ENCODE measurements at regions not wholly inside any gene's neighbourhood (a gene's known extent, or its start where the extent isn't known, plus 50 kb on each side); places are given as distances from the start of the nearest gene placed in this dataset.
A peak's percentile ranks its signal among the peaks of the same experiment; 100 is the strongest.

DNA sequence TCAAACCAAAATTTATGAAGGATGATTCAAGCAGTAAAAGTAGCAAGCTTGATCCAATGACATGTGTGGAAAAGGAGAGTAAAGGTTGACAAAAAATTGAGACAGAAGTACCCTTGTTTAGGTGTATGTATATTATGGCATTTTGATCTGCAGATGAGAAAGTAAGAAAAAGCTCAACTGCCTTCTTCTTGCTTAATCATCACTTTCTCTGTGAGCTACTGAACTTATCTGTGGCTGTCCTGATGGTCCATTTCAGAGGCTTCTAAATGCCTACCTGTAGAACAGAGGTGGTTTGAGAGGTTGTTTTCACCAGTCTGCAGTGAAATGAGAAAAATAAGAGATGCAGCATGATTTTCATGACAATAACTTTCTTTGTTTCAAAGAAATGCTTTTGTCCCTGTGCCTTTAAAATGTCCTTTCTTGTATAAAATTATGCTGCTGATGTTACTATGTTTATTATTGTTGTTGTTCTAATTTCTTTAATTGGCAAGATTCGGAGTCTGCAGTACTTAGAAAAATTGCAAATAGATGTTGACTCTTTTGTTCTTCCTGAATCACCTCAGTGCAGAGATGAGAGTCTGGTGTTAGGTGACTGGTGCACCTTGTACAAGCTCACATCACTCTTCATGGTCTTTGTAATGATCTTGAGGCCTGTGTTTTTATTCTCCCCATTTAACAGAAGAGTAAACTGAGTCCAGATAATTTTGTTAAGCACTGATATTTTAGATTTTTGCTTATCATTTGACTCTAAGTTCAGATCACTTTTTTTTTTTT lies 821.9 kb downstream of the VRK1 start:
- DNase-seq, result no peak

DNA sequence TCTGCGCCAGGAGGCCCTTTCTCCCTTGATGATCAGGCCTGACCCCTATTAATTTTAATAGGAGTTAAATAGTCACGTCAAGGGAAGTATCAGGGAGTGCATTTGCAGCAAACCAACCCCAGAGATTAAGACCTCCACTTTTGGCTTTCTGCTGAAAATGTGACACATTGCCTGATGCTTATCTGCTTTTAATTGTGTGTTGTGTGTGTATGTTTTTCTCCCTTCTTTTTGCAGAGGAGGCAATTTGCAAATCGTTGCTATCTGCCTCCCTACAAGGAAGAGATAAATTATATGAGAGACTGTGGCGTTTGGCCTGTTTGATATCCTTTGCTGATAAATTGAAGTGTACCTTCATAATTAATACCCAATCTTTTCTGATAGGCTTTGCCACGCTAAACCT lies 822.9 kb downstream of the VRK1 start:
- DNase-seq, result no peak

DNA sequence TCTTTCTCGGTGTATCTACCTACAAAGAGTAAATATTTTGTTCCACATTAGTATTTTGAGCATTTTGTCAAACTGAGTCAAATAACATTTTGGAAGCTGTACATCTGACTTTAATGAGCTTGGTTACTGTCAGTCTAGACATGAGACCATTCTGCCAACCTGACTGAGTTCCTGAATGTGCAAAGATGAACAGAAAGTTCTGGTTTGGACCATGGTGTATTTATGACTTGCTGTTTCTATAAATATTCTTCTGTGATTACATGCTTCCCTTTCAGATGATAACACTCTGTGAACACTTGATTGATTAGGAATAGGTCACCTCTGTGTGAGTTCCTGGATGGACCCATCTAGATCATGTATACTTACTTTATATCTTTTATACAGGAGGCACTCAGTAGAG lies 827.8 kb downstream of the VRK1 start:
- DNase-seq, result no peak

DNA sequence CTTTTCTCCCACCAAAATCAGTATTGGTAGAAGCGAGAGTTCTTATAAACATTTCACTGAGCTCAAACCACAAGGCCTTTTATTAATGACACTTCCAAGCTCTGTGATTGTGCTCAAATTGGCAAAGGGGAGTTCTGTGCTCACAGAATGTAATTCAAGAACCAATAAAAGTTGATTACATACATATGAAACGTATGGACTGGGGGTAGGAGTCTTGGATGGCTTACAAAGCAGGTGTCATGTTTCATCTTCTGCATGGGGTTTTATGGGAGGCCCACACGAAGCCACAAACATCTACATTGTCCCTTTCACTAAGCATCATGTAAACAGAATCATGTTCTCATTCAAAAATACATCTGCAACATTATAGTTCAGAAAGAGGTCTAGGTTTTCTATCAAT lies 828.3 kb downstream of the VRK1 start:
- DNase-seq, result peak; percentile 71

DNA sequence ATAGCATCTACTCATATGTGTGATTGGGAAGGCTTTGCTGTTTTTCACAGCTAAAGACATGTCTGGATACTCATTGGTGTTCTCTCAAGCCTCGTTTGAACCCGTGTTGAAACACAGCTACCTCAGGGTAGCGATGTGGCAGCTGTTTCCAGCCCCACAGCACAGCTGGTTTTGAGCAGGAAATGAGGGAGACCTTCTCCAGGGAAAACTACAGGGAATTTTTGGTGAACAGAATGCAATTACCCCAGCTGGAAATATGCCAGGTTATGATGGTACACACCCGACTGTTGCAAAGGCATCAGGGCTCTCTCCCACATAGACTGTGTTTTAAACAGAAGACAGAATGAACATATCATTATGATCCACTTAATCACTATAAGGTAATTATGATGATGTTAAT lies 828.9 kb downstream of the VRK1 start:
- DNase-seq, result peak; percentile 88

DNA sequence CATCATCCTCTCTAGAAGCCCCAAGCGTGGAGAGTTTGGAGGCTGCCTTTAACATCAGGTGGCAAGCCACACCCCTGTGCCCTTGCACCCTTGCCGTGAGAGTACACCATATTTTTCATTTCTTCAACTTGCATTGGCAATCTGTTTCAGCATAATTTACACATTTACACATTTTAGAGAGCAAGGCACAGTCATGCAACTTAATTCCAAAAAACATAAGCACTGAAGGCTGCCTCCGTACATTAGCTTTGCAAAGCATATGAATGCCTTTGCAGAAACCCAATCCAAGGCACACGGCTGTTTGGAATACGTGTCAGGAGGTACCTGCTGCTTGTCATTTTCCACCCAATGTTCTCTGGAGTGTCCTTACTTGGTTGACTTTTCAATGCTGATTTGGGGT lies 833.1 kb downstream of the VRK1 start:
- no peak for DNase-seq

DNA sequence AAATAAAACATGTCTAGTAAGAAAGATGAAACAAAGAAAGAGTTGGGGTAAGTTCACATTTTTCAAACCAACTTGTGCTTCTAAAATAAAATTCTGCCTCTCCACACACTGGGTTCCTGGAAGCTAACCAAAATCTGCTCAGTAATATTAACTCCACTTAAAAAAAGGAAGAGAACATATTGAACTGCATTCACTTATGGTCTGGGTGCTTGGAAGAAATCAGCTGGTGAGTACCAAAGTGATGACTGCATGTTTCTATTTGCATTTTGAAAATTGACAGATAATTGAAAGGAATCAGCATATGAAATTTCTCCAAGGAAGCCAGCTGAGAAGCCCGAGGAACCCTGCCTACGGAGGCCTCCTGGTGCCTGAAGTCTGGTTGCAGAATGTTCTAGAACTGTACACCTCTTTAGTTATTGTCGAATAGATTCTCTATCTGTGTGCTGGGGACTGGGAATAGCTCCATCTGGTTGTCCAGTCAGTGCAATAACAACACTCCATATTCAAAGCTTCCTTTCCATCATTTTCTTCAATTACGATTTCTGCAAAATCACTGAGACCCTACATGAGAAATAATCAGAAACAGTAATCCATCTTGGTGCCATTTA lies 836.1 kb downstream of the VRK1 start:
- DNase-seq, result no peak

DNA sequence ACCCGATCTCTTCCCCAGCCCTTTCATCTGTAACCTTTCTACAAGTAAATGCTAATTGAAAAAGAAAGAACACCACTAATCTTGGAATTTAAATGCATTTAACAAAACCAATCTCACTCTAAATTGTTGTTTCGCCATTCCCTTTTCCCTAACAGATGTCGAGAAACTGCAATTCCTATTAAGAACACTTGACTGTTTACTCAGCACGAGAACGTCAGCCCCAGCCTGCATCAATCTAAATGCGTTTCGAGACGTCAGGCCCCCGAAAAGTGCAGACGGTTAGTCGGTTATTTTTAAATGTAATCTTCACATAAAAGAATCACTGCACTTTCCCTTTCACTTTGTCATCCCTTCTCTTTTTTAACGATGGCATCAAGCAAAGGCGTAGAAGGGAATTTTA lies 837.6 kb downstream of the VRK1 start:
- DNase-seq, result no peak

DNA sequence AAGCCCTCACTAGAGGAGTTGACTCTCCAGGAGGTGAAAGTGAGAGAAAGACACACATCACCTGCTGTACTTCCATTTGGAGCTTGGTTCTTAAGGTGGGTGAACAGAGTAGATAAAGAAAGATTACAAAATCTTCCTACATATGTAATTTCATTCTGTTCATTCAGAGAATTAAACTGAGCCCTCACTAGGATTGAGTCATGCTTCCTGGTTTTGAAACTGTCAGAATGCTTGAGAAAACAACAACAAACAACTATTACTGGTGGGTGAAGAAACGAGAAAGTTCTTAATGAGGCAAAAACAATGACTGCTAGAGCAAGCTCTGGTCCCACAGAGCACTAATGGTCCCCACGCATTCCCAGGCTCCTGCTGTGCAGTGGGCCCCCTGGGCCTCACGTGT lies 841.7 kb downstream of the VRK1 start:
- no peak for DNase-seq

DNA sequence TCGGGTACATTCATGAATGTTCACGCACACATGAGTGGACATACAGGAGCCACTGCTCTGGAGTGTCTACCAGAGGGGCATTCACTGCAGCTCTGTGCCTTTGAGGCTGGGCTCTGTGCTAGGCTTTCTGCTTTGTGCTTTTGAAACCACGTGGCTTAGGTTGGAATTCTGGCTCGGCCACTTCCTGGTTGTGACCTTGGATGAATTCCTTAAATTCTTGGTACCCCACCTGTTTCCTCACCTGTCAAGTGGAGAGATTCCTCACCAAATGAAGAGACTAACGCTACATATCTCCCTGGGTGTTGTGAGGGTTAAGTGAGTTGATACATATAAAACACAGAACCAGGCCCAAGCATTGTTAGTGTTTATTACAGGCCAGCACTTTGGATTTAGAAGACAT lies 842.8 kb downstream of the VRK1 start:
- DNase-seq, result no peak

DNA sequence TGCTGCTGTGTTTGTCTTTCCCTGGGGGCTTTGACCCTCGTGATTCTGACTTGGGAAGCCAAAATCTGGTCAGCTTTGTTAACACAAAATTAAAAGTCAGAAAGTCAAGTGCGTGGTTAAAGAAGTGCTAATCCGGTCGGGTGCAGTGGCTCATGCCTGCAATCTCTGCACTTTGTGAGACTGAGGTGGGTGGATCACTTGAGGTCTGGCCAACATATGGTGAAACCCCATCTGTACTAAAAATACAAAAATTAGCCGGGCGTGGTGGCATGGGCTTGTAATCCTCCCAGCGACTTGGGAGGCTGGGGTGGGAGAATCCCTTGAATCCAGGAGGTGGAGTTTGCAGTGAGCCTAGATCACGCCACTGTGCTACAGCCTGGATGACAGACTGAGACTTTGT lies 844.6 kb downstream of the VRK1 start:
- no peak for DNase-seq

DNA sequence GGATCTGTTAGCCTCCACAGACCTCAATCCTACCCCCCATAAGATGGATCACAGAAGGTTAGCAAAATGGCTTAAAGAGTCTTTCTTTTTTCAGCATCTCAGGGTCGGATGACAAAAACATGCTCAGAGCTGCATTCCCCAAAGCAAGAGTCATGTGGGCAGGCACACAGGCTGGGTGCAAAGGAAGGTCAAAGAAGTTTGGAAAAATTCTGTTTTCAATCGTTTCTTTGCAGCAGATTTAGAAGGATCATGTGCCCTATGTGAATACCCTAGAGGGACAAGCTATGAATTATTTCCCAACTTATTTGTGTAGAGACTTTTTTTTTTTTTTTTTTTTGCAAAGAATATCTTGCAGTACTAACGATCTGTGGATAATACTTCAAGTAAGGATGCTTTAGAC lies 845.4 kb downstream of the VRK1 start:
- DNase-seq, result no peak

DNA sequence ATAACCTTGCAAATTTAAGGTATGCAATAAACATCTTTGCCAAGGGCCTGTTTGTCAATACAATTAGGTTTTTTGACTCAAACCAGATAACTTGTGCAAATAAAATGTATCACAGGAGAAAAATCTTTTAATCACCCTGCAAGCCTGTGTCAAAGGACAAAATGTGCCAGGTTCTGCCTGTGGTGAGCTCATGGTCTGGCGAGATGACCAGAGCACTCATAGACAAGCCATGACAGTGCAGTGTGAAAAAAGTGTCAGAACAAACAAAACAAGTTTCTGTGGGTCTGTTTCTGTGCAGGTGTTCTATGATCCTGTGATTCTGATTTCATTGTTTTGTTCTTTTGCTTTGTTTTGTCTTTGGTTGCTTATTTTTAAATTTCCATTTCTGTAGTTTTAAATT lies 847.2 kb downstream of the VRK1 start:
- DNase-seq, result no peak

DNA sequence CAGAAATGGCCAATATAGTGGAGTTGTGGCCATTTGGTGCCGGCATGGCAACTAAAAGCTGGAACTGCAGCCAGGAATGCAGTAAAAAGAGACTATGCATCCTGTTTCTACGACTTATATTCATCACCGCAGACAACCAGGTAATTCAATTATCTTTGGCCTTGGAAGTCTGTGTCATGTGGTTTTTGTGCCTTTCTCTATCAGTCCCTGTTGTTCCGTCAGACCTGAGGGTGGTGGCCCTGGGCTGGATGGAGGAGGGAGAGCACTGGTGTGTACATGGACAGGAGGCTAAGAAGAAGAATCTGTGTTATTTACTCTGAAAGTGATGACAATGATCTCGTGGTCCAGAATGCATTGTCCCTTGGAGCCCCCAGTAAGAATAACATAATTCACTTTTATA lies 852.6 kb downstream of the VRK1 start:
- no peak for DNase-seq

DNA sequence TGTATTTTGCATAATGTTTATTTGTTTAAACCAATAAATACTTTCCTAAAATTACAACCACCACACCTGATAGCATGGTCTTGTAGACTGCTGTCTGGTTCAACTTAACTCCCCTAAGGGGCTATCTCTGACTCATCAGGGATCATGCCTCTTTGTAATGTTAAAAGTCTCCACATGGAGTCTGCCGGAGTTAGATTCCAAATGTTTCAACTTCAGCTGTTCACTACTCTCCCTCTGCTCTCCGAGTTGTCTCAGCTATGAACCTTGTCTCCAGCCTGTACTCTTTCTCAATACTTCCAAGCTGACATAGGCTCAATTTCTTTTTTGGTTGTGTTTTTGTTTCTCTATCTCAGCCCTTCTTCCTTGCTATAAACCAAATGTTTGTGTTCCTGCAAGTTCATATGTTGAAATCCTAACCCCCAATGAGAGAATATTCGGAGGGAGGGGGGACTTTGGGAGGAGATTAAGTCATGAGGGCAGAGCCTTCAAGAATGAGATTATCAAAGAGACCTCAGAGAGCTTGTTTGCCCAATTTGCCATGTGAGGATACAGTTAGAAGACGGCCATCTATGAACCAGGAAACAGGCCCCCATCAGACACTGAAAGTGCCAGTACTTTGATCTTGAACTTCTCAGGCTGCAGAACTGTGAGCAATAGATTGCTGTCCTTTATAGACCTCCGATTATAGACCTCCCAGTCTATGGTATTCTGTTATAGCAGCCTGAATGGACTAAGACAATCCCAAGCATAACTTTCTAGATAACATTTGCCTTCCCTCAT lies 858.2 kb downstream of the VRK1 start:
- no peak for DNase-seq

DNA sequence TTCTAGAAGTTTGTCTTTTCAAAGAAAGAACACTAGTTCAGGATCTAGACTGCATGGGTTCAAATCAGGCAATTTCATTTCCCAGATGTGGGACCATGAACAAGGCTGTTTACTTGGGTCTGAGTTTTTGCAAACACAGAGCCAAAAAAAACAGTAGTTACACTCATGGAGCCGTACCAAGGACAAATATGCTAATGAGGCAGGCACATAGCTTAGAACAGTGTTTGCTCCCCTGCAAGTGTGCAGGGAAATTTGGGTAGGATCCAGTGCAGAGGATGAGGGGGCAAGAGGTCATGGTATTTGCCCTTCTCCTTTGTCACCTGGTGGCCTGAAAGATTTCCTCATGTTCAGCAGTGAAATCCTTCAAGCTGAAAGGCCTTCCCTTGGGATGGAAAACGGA lies 860.4 kb downstream of the VRK1 start:
- no peak for DNase-seq

DNA sequence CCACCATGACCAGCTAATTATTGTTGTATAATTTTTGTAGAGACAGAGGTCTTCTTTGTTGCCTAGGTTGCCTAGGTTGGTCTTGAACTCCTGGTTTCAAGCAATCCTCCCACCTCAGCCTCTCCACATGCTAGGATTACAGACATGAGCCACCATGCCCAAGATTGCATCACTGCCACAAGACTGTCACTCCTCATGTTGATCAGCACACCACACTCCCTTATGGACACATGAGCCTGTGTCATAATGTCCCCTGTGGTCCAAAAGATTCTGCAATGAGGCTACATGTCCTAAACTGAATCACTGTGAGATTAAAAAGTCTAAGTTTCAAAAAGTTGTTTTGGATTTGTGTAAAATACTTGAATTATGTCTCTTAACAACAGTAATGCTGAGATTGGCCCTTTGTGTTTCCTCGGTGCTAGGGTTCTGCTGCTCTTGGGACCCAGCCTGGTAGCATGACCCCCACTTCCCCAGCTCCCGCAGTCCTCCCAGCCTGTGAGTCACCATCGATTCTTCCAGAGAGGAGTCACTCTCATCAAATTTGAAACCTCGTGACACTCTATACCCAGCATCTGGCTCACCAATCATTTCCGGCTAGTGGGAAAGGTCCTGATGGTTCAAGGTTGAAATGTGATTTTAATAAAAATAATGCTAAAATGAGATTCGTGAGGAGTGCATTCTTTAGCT lies 890.9 kb downstream of the VRK1 start:
- DNase-seq, result no peak

DNA sequence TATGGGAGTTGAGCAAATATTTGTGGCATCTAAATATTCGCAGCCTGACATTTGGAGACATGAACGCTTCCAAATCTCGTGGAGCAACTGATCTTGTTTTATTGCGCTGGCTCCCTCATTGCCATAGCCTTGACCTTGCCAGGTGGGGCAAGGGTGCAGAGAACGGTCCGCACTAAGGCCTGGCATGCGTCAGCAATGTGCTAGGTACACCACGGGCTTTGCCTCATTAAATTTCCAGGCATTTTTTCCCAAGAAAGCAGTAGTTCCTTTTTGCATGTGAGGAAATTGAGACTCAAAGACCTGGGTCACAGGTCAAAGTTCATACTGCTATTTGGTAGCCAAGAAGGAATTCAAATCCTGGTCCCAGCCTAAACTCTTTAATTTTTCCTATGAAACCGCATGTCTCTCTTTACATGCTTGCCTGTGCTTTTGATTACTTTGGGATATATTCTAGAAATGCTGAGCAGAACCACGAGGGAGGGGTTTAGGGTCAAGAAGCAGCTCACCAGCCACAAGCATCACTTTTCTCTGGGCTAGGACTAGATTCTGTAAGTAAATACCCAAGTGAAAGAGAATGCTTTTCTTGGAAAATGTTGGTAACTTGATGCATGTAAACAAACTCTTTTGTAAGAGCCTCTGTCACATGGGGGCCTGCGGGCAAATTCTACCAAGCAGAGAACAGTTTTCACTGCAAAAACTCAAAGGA lies 891.6 kb downstream of the VRK1 start:
- DNase-seq, result no peak

DNA sequence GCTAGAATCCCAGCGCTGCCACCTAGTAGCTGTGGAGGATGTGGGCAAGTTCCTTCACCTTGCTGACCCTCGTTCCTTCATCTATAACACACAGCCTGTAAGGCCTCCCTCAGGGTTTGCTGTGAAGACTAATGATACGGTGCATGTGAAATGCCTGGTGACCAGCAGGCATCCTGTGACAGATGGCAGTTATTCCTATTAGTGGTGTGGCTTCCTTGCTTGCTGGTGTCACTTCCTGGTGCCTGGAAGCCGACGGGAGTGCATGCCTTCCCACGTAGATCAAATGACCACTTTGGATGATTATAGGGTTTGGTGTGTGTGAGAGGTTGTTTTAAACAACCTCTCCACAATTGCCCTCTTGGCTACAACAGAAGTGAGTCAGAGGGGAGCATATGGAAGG lies 894.9 kb downstream of the VRK1 start:
- no peak for DNase-seq

DNA sequence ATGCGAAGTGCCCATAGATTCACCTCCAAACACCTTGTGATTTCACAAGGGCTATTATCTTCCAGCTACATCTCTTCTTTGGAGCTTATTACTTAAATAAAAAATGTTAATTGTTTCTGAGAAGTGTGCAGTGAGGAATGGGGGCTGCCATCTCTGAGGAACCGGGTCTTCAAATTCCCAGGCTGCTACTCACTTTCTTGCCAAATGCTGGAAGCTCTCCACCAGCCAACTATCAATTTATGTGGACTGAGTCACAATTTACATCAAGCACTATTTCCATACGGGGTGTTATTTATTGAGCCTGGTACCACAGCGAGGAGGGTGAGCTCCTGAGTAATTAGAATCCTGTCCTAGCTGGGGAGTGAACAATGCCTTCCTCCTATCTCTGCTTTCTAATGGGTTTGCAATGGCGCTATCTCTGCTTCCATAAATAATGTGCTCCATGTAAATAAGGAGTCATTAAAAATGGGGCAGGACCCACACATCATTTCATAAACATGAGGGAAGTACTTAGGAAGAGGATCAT lies 898.3 kb downstream of the VRK1 start:
- DNase-seq, result no peak

DNA sequence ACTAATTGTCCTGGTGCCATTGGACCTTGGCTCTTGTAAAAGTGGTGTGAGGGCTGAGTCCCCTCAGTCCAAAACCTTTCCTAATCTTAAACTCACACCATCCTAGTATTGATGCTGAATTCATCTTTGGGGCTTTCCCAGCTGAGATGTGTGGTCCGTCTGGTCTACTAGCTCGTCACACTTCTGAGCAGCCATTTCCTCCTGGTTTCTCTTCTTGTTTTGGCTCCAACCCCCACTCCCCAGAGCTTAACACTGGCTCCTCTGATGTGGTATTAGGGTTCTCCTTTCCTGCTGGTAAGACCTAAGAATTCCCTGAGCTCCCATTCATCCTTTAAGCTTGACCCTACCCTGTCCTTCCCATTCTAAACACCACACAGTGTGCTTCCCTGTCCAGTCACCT lies 900.6 kb downstream of the VRK1 start:
- no peak for DNase-seq

DNA sequence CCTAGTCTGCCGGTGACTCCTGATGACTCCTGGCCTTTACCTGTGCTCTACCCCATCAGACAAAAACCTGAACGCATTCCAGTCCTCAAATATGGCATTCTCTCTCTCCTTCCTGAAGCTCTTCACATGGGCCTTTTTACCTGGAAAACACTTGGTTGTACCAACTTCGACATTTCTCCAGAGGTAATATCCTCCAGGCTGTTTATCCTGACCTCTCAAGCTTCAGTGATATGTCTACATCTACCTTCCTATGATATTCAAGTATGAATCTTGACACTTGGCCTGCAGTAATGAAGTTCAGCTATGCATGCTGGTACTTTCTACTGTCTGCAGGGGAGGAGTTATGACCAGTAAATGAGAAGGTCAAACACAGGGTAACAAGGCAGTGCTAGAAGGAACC lies 901.8 kb downstream of the VRK1 start:
- no peak for DNase-seq
